H1 (cell line): ENCODE measurements at regions not wholly inside any gene's neighbourhood (a gene's known extent, or its start where the extent isn't known, plus 50 kb on each side); places are given as distances from the start of the nearest gene placed in this dataset.

ENCODE experiments used
- CTCF ChIA-PET: fragments of 300-600 bp; sonication (Branson Sonifier 250); formaldehyde crosslinking; loops from one replicate; lab custom pipeline; 2021; ENCODE audit not compliant: partially characterized antibody; lab: Charles Lee
- POLR2A ChIA-PET: fragments of 300-600 bp; sonication (Branson Sonifier 250); formaldehyde crosslinking; loops from one replicate; lab custom pipeline; 2021; ENCODE audit warnings: inconsistent platforms; ENCODE audit not compliant: partially characterized antibody; lab: Charles Lee
- DNase-seq, 2 experiments: peaks; one replicate each; pipeline versions ENCODE4 v3.0.0 to v3.0.0-alpha.2; 2010 to 2022; ENCODE audit warnings: low spot score in 2 of 2, low read depth in 1 of 2, mixed read lengths in 1 of 2
- FAIRE-seq: peaks from 2 replicates; lab custom pipeline; 2011; peaks lifted over from hg19 to GRCh38; lab: Jason Lieb, UNC
- H2AFZ ChIP-seq: 2 replicates; pipeline ENCODE4 v1.8.1; 2012; ENCODE audit warnings: low read length, inconsistent platforms
- H2AK5ac ChIP-seq: 2 replicates; pipeline ENCODE4 v1.6.1; 2013; ENCODE audit warnings: low read depth, low read length
- H2BK120ac ChIP-seq: replicated peaks from 2 replicates; pipeline ENCODE3; 2013; ENCODE audit warnings: low read depth, low read length, inconsistent platforms
- H2BK12ac ChIP-seq: 2 replicates; pipeline ENCODE4 v1.6.1; 2013; ENCODE audit warnings: low read depth, low read length
- H2BK15ac ChIP-seq: 2 replicates; pipeline ENCODE4 v1.6.1; 2013; ENCODE audit warnings: low read length
- H2BK20ac ChIP-seq: 2 replicates; pipeline ENCODE4 v1.6.1; 2013; ENCODE audit warnings: low read length
- H2BK5ac ChIP-seq: 2 replicates; pipeline ENCODE4 v1.6.1; 2013; ENCODE audit warnings: low read depth, low read length
- H3K14ac ChIP-seq: 2 replicates; pipeline ENCODE4 v1.6.1; 2013; ENCODE audit warnings: inconsistent platforms; ENCODE audit not compliant: insufficient read length
- H3K18ac ChIP-seq: 2 replicates; pipeline ENCODE4 v1.6.1; 2013; ENCODE audit warnings: low read length; ENCODE audit errors: extremely low read depth
- H3K23ac ChIP-seq: 2 replicates; pipeline ENCODE4 v1.6.1; 2013; ENCODE audit warnings: inconsistent platforms; ENCODE audit not compliant: insufficient read length
- H3K23me2 ChIP-seq: 2 replicates; pipeline ENCODE4 v1.6.1; 2013; ENCODE audit warnings: low read depth, low read length
- H3K27ac ChIP-seq: 2 replicates; pipeline ENCODE4 v1.6.1; 2011; ENCODE audit warnings: low read depth, low read length, inconsistent platforms
- H3K27me3 ChIP-seq, 4 experiments: replicated peaks in 1 of 4; 1 replicate in 1 of 4; 2 replicates in 3 of 4; pipeline versions ENCODE4 v1.6.1 to v1.8.1; 2011 to 2013; ENCODE audit warnings: low read length in 3 of 4, mild to moderate bottlenecking in 3 of 4, inconsistent platforms in 2 of 4, mixed read lengths in 2 of 4, moderate library complexity in 1 of 4; ENCODE audit not compliant: control insufficient read depth in 3 of 4, insufficient read depth in 3 of 4; ENCODE audit errors: extremely low read depth in 1 of 4
- H3K36me3 ChIP-seq, 4 experiments: 2 replicates each; pipeline versions ENCODE4 v1.6.1 to v1.8.1; 2011 to 2013; ENCODE audit warnings: mild to moderate bottlenecking in 4 of 4, low read length in 3 of 4, moderate library complexity in 2 of 4, control low read depth in 1 of 4, inconsistent platforms in 1 of 4; ENCODE audit not compliant: insufficient read depth in 4 of 4, control insufficient read depth in 2 of 4
- H3K4ac ChIP-seq: replicated peaks from 2 replicates; pipeline ENCODE3; 2013; ENCODE audit warnings: low read length, low read depth, mixed read lengths, inconsistent platforms; ENCODE audit not compliant: insufficient read length
- H3K4me1 ChIP-seq, 4 experiments: replicated peaks in 1 of 4; 1 replicate in 1 of 4; 2 replicates in 3 of 4; pipeline versions ENCODE4 v1.6.1 to v1.8.1; 2011 to 2013; ENCODE audit warnings: low read length in 3 of 4, inconsistent platforms in 2 of 4, mixed read lengths in 1 of 4; ENCODE audit not compliant: insufficient read depth in 4 of 4, control insufficient read depth in 3 of 4
- H3K4me2 ChIP-seq, 2 experiments: 2 replicates each; pipeline versions ENCODE4 v1.6.1 to v1.8.1; 2011 to 2013; ENCODE audit warnings: low read depth in 2 of 2, low read length in 2 of 2, control low read depth in 1 of 2, inconsistent platforms in 1 of 2, mild to moderate bottlenecking in 1 of 2; ENCODE audit not compliant: insufficient read depth in 1 of 2
- H3K4me3 ChIP-seq, 4 experiments: fragments of 200-600, 300-600 bp in 1 of 4; sonication (generic), shearing (Covaris generic), sonication (Bioruptor Twin) in 1 of 4; 2 replicates each; pipeline versions ENCODE4 v1.5.1 to v1.8.1; 2011 to 2016; ENCODE audit warnings: low read length in 4 of 4, low read depth in 3 of 4, control low read depth in 2 of 4, inconsistent platforms in 2 of 4, mild to moderate bottlenecking in 2 of 4, mixed read lengths in 1 of 4, moderate library complexity in 1 of 4; ENCODE audit not compliant: insufficient read depth in 2 of 4; ENCODE audit errors: extremely low read depth in 1 of 4
- H3K56ac ChIP-seq: replicated peaks from 2 replicates; pipeline ENCODE3; 2013; ENCODE audit warnings: low read depth, mild to moderate bottlenecking, mixed read lengths, low read length, inconsistent platforms; ENCODE audit not compliant: insufficient read length
- H3K79me1 ChIP-seq: 2 replicates; pipeline ENCODE4 v1.6.1; 2013; ENCODE audit warnings: low read depth, low read length, control low read depth
- H3K79me2 ChIP-seq, 2 experiments: 2 replicates each; pipeline versions ENCODE4 v1.6.1 to v1.8.1; 2012 to 2013; ENCODE audit warnings: low read length in 2 of 2, mild to moderate bottlenecking in 2 of 2, inconsistent platforms in 1 of 2; ENCODE audit not compliant: insufficient read depth in 2 of 2, control insufficient read depth in 1 of 2
- H3K9ac ChIP-seq, 4 experiments: replicated peaks in 1 of 4; 1 replicate in 1 of 4; 2 replicates in 3 of 4; pipeline versions ENCODE4 v1.6.1 to v1.8.1; 2011 to 2013; ENCODE audit warnings: low read depth in 3 of 4, low read length in 3 of 4, control low read depth in 2 of 4, mild to moderate bottlenecking in 2 of 4, moderate library complexity in 2 of 4, inconsistent platforms in 1 of 4; ENCODE audit errors: extremely low read depth in 1 of 4
- H3K9me3 ChIP-seq, 2 experiments: 2 replicates each; pipeline versions ENCODE4 v1.6.1 to v1.8.1; 2012 to 2013; ENCODE audit warnings: mild to moderate bottlenecking in 2 of 2, moderate library complexity in 2 of 2, control low read depth in 1 of 2, inconsistent platforms in 1 of 2, low read depth in 1 of 2, low read length in 1 of 2, mixed read lengths in 1 of 2; ENCODE audit not compliant: insufficient read depth in 2 of 2
- H4K20me1 ChIP-seq, 2 experiments: replicated peaks in 1 of 2; 2 replicates each; pipeline versions ENCODE3 to v1.8.1; 2011 to 2013; ENCODE audit warnings: inconsistent platforms in 2 of 2, low read length in 2 of 2, mild to moderate bottlenecking in 1 of 2; ENCODE audit not compliant: insufficient read depth in 2 of 2, control insufficient read depth in 1 of 2
- H4K5ac ChIP-seq: 2 replicates; pipeline ENCODE4 v1.6.1; 2013; ENCODE audit warnings: low read length, low read depth, mixed read lengths, inconsistent platforms; ENCODE audit not compliant: insufficient read length
- H4K8ac ChIP-seq: 2 replicates; pipeline ENCODE4 v1.8.0; 2013; ENCODE audit warnings: mild to moderate bottlenecking, moderate library complexity, low read length, inconsistent platforms; ENCODE audit not compliant: insufficient read depth; ENCODE audit errors: extremely low read depth
- H4K91ac ChIP-seq: replicated peaks from 2 replicates; pipeline ENCODE3; 2013; ENCODE audit warnings: low read length, mixed read lengths, inconsistent platforms; ENCODE audit not compliant: insufficient read length
- CBX8 ChIP-seq: fragments of 300-800, 300-1000 bp; sonication (generic); IDR thresholded peaks from 2 replicates; pipeline ENCODE4 v1.7.1; 2016; ENCODE audit warnings: low read depth, low read length, borderline replicate concordance
- CEBPB ChIP-seq: IDR thresholded peaks from 2 replicates; pipeline ENCODE4 v1.6.1; 2012; ENCODE audit warnings: low read depth, low read length
- CHD1 ChIP-seq: IDR thresholded peaks from 2 replicates; pipeline ENCODE4 v1.6.1; 2012; ENCODE audit warnings: low read depth, low read length, improper control_type of control experiment
- EGR1 ChIP-seq: IDR thresholded peaks from 2 replicates; pipeline ENCODE4 v1.6.1; 2011; ENCODE audit warnings: low read depth, low read length, borderline replicate concordance
- GABPA ChIP-seq: IDR thresholded peaks from 2 replicates; pipeline ENCODE4 v1.6.1; 2011; ENCODE audit warnings: mild to moderate bottlenecking, low read length, moderate library complexity, borderline replicate concordance; ENCODE audit not compliant: insufficient read depth
- HDAC6 ChIP-seq: IDR thresholded peaks from one replicate; pipeline ENCODE4 v1.7.1; 2012; ENCODE audit warnings: low read depth, mild to moderate bottlenecking, inconsistent platforms, low read length, moderate library complexity
- SP1 ChIP-seq: IDR thresholded peaks from 2 replicates; pipeline ENCODE4 v1.6.1; 2011; ENCODE audit warnings: low read depth, low read length
- USF2 ChIP-seq: IDR thresholded peaks from 2 replicates; pipeline ENCODE4 v1.6.1; 2011; ENCODE audit warnings: low read length, improper control_type of control experiment
- ZNF274 ChIP-seq: IDR thresholded peaks from 2 replicates; pipeline ENCODE4 v1.7.0; 2012; ENCODE audit warnings: low read length, borderline replicate concordance; ENCODE audit errors: extremely low read depth
- WGBS, 2 experiments: shearing (Covaris generic) in 1 of 2; methylation state at CpG; one replicate each; pipeline versions ENCODE4 v1.1.6 to v1.1.7; 2013 to 2015; ENCODE audit warnings: low lambda C conversion rate in 2 of 2, mixed read lengths in 2 of 2, inconsistent platforms in 1 of 2, low coverage in 1 of 2, missing lambda C conversion rate in 1 of 2; ENCODE audit not compliant: insufficient replicate concordance in 2 of 2, insufficient coverage in 1 of 2, insufficient read length in 1 of 2; ENCODE audit errors: extremely low coverage in 1 of 2, missing lambda C conversion rate in 1 of 2; 5-methylcytosine and 5-hydroxymethylcytosine counted together
- TF ChIP-seq, protein P1 (sequence below), 3 experiments: IDR thresholded peaks; 1 replicate in 2 of 3; 2 replicates in 1 of 3; pipeline versions ENCODE4 v1.5.1 to v1.6.1; 2011; ENCODE audit warnings: low read length in 3 of 3, mild to moderate bottlenecking in 3 of 3, inconsistent platforms in 2 of 3, low read depth in 1 of 3, moderate library complexity in 1 of 3; ENCODE audit not compliant: insufficient read depth in 1 of 3; ENCODE audit errors: control extremely low read depth in 1 of 3
- TF ChIP-seq, protein P2 (sequence below): IDR thresholded peaks from 2 replicates; pipeline ENCODE4 v1.6.1; 2011; ENCODE audit warnings: low read depth, mild to moderate bottlenecking, low read length; ENCODE audit not compliant: insufficient read depth

GRCh38 chr16:13392341-13392740 lies 490.9 kb downstream of the SHISA9 start:
- Histone ChIP-seq H3K4me3 (no peak overlapping the region), H3K23me2 (no peaks in the 10 kb centered on the region), H3K27me3 (no peaks in the 10 kb centered on the region), H2BK5ac (no peak overlapping the region), H3K23ac (no peak overlapping the region), H2BK20ac (no peak overlapping the region), H3K4ac (no peak overlapping the region), H4K8ac (no peak overlapping the region), H2BK12ac (no peak overlapping the region), H3K56ac (no peak overlapping the region), H2AFZ (no peak overlapping the region), H4K91ac (no peak overlapping the region), H4K20me1 (no peaks in the 10 kb centered on the region), H3K4me2 (no peak overlapping the region), H3K9me3 (peaks cover 0 to 3% of the 10 kb centered on the region in 2 experiments; a peak in 3 of 4 replicates), H3K4me1 (no peaks in the 10 kb centered on the region), H2BK120ac (no peak overlapping the region), H3K79me1 (no peaks in the 10 kb centered on the region), H2AK5ac (no peak overlapping the region), H3K9ac (no peak overlapping the region), H2BK15ac (no peak overlapping the region), H3K79me2 (no peaks in the 10 kb centered on the region), H3K14ac (no peak overlapping the region), H3K27ac (no peak overlapping the region), H4K5ac (no peak overlapping the region), H3K36me3 (no peaks in the 10 kb centered on the region), H3K18ac (no peak overlapping the region)
- CTCF ChIA-PET, result interaction anchor here (0.6 to 1.5 kb wide), 5 partner anchors 30 to 375 kb away, joined by 3 to 7 read pairs (median 3); no protein-coding TSS in a partner anchor
- no peak for FAIRE-seq
- POLR2A ChIA-PET, result no interaction called here
- no peak for DNase-seq
- 88% methylated on average over 4 of the region's 4 CpGs; no CpG with 5 or more reads in 1 of the 2 experiments for WGBS, 2 experiments
- TF ChIP-seq CBX8 (no peak), EGR1 (no peak), USF2 (no peak), HDAC6 (no peak), GABPA (no peak), CHD1 (no peak), CEBPB (no peak), ZNF274 (no peak), SP1 (no peak)
- TF ChIP-seq, protein P1, sequence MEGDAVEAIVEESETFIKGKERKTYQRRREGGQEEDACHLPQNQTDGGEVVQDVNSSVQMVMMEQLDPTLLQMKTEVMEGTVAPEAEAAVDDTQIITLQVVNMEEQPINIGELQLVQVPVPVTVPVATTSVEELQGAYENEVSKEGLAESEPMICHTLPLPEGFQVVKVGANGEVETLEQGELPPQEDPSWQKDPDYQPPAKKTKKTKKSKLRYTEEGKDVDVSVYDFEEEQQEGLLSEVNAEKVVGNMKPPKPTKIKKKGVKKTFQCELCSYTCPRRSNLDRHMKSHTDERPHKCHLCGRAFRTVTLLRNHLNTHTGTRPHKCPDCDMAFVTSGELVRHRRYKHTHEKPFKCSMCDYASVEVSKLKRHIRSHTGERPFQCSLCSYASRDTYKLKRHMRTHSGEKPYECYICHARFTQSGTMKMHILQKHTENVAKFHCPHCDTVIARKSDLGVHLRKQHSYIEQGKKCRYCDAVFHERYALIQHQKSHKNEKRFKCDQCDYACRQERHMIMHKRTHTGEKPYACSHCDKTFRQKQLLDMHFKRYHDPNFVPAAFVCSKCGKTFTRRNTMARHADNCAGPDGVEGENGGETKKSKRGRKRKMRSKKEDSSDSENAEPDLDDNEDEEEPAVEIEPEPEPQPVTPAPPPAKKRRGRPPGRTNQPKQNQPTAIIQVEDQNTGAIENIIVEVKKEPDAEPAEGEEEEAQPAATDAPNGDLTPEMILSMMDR (IDR thresholded peaks at IDR 0.05; ENCODE audit: control extremely low read depth in 1 of 3, insufficient read depth in 1 of 3, low read depth in 1 of 3, low read length in 3 of 3), result no peak
- TF ChIP-seq, protein P2, sequence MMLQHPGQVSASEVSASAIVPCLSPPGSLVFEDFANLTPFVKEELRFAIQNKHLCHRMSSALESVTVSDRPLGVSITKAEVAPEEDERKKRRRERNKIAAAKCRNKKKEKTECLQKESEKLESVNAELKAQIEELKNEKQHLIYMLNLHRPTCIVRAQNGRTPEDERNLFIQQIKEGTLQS, result no peak
